Medulla oblongata (tissue), 1 donor: ENCODE measurements at regions not wholly inside any gene's neighbourhood (a gene's known extent, or its start where the extent isn't known, plus 50 kb on each side); places are given as distances from the start of the nearest gene placed in this dataset.

Experiments used
- DNase-seq: peaks from one replicate; pipeline ENCODE4 v3.0.0-alpha.2; 2015; ENCODE audit errors: extremely low spot score

GRCh38 chr5:96035796-96036195 is 74.1 kb upstream of the ELL2 start:
- DNase-seq = no peak

GRCh38 chr5:96033116-96033515 is 71.5 kb upstream of the ELL2 start:
- no peak for DNase-seq

- no peak for DNase-seq
Observed at GRCh38 chr5:96031811-96032261, 70.2 kb upstream of the ELL2 start.

GRCh38 chr5:96031180-96031579 is 69.5 kb upstream of the ELL2 start:
- no peak for DNase-seq

GRCh38 chr5:96026406-96027041 is 64.9 kb upstream of the ELL2 start:
- no peak for DNase-seq

GRCh38 chr5:96024683-96025475 is 63.2 kb upstream of the ELL2 start:
- no peak for DNase-seq

GRCh38 chr5:96023518-96023917 is 61.9 kb upstream of the ELL2 start:
- DNase-seq = no peak

GRCh38 chr5:96022971-96023370 is 61.3 kb upstream of the ELL2 start:
- DNase-seq = no peak

- DNase-seq = no peak
Observed at GRCh38 chr5:96017951-96018350, 56.3 kb upstream of the ELL2 start.

- DNase-seq = no peak
Observed at GRCh38 chr5:96016216-96016615, 54.6 kb upstream of the ELL2 start.

GRCh38 chr5:96015709-96016108 is 54.1 kb upstream of the ELL2 start:
- no peak for DNase-seq

GRCh38 chr5:96014395-96014794 is 52.7 kb upstream of the ELL2 start:
- no peak for DNase-seq

- DNase-seq = no peak
Observed at GRCh38 chr5:96013254-96013653, 51.6 kb upstream of the ELL2 start.

- no peak for DNase-seq
Observed at GRCh38 chr5:96012399-96012798, 50.7 kb upstream of the ELL2 start.
